Uterus (tissue), 2 donors: ENCODE measurements at regions not wholly inside any gene's neighbourhood (a gene's known extent, or its start where the extent isn't known, plus 50 kb on each side); places are given as distances from the start of the nearest gene placed in this dataset.

Source experiments
- CTCF ChIP-seq, 4 experiments: fragments of 200-600 bp in 2 of 4; fragments of 450-650 bp in 2 of 4; sonication (generic) in 2 of 4; IDR thresholded peaks; one replicate each; pipeline ENCODE4 v1.5.1; 2016 to 2019; ENCODE audit warnings: antibody characterized with exemption in 4 of 4, mild to moderate bottlenecking in 2 of 4, moderate library complexity in 1 of 4
- POLR2A ChIP-seq, 2 donors: fragments of 450-650 bp; IDR thresholded peaks; one replicate each; pipeline ENCODE4 v1.6.1; 2016; ENCODE audit warnings: antibody characterized with exemption in 2 of 2, mild to moderate bottlenecking in 1 of 2, moderate library complexity in 1 of 2

- TF ChIP-seq CTCF (IDR thresholded peaks at IDR 0.05) = no peak
- TF ChIP-seq POLR2A (IDR thresholded peaks at IDR 0.05) = no peak
Measured at GRCh38 chr6:56772737-56773184, 130.1 kb upstream of the DST start.
